Body of pancreas (tissue), 4 donors: ENCODE measurements at regions not wholly inside any gene's neighbourhood (a gene's known extent, or its start where the extent isn't known, plus 50 kb on each side); places are given as distances from the start of the nearest gene placed in this dataset.

ENCODE experiments used
- POLR2A ChIP-seq, 3 donors: fragments of 450-650 bp; IDR thresholded peaks; one replicate each; pipeline ENCODE4 v1.6.1; 2016; ENCODE audit warnings: antibody characterized with exemption in 3 of 3, mild to moderate bottlenecking in 2 of 3
- TF ChIP-seq, protein P1 (sequence below), 7 experiments: fragments of 450-650 bp in 4 of 7; fragments of 200-600 bp in 3 of 7; sonication (generic) in 3 of 7; IDR thresholded peaks; one replicate each; pipeline ENCODE4 v1.5.1; 2016 to 2019; ENCODE audit warnings: antibody characterized with exemption in 7 of 7

GRCh38 chr2:48129293-48129950 lies 185.1 kb upstream of the FOXN2 start:
- TF ChIP-seq, protein P1, sequence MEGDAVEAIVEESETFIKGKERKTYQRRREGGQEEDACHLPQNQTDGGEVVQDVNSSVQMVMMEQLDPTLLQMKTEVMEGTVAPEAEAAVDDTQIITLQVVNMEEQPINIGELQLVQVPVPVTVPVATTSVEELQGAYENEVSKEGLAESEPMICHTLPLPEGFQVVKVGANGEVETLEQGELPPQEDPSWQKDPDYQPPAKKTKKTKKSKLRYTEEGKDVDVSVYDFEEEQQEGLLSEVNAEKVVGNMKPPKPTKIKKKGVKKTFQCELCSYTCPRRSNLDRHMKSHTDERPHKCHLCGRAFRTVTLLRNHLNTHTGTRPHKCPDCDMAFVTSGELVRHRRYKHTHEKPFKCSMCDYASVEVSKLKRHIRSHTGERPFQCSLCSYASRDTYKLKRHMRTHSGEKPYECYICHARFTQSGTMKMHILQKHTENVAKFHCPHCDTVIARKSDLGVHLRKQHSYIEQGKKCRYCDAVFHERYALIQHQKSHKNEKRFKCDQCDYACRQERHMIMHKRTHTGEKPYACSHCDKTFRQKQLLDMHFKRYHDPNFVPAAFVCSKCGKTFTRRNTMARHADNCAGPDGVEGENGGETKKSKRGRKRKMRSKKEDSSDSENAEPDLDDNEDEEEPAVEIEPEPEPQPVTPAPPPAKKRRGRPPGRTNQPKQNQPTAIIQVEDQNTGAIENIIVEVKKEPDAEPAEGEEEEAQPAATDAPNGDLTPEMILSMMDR (IDR thresholded peaks at IDR 0.05) = no peak
- no peak for TF ChIP-seq POLR2A (IDR thresholded peaks at IDR 0.05)
